GM19463 (cell line): ENCODE measurements at regions not wholly inside any gene's neighbourhood (a gene's known extent, or its start where the extent isn't known, plus 50 kb on each side); places are given as distances from the start of the nearest gene placed in this dataset.
A peak's percentile ranks its signal among the peaks of the same experiment; 100 is the strongest.

ENCODE experiments used
- ATAC-seq: cut with Tn5 transposase; IDR thresholded peaks from one replicate; pipeline ENCODE4 v1.9.1; 2021; ENCODE audit warnings: mild to moderate bottlenecking, moderate library complexity; ENCODE audit not compliant: unreplicated experiment

DNA sequence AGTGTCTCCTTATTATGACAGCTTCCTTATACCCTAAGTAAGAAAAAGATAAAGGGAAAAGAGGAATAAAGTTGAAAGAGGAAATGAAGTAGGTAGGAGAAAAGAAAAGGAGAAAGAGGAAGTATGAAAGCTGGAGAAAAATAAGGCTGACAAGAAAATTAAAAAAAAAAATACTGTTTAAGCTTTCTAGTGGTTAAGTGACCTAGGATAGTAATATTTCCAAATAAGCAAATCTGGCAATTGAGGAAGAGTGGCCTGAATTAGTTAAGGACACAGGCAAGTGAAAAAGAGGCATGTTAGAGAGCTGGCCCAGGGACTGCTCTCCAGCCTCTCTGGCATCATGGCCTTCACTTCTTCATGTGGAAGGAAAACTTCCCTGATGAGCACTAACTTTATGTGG lies 76.5 kb upstream of the ADGRF1 start:
- no peak for ATAC-seq

DNA sequence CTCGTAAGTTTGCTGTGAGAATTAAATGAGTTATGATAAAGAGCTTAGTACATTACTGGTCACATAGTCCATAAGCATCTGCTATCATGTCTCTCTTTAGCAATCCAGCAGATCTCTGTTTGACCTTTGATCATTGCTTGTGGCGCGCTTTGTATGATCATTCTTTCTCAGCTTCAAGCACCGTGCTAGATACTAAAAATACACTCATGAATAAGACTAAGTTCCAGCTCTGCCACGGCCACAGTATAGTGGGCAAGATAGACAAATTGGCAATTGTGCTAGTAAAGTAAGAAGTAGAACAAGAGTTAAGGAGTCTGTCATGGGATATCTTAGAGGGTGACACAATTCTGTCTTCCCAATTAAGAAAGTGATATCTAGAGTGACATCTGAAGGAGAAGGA lies 75.2 kb upstream of the ADGRF1 start:
- ATAC-seq: no peak

DNA sequence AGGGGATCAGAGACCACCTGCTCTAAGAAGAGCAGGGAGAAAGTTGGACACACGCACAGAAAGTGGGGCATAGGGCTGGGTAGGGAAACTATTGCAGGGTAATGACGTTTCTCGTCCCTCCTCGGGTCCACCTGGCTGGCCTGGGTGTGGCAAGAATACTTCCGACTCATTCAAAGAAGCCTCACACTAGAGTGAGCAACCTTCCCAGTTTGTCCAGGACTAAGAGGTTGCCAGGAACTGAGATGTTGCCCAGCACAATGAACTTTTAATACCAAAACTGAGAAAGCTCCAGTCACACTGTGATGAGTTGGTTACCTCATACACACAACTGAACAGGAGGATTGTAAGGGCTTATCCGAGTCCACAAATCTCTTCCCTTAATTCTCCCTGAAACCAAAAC lies 74.5 kb upstream of the ADGRF1 start:
- ATAC-seq: no peak

DNA sequence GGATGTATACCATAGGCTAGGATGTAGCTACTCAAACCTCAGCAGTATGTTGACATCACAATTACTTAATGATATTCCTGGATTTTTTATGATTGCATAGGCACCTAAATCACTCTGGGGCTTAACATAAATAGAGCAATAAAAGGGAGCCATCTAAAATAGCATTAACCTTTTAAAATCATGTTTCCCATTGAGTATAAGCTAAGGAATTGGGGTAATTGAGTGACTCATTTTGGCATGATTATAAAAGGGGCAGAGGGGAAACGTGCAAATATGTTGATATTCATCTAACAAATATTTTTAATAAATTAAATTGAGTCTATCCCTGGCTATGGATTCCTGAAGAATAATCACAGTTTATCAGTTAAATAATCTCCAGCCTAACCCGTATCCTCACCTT lies 74.0 kb upstream of the ADGRF1 start:
- ATAC-seq: no peak

DNA sequence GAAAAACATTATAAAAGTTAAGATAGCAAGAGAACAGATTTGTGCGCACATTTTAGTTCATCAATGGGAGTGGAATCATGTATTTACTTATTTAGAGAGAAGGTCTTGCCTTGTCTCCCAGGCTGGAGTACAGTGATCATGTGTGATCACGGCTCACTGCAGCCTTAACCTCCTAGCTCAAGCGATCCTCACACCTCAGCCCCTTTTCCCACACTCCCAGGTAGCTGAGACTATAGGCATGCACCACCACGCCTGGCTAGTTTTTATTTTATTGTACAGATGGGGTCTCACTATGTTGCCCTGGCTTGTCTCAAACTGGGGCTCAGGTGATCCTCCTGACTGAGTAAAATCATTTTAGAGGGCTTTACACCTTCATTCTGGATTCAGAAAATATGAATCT lies 72.3 kb upstream of the ADGRF1 start:
- ATAC-seq: no peak

DNA sequence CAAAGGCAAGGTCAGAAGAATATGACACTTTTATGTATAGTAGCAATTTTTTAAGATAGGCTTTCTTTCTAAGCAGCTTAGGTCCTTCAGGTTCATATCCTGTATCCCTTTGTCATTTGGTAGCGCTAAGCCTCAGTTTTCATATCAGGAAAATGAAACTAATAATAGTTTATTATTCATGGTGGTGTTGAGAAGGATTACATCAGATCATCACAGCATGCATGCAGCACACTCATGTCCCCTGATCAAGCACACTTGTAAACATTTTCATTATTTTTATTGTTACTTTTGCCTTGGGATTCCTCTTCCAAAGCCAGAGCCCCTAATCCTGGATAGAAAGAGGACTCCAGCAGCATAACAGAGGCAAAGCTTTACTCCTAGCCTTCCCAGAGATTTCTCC lies 70.2 kb upstream of the ADGRF1 start:
- ATAC-seq: no peak

DNA sequence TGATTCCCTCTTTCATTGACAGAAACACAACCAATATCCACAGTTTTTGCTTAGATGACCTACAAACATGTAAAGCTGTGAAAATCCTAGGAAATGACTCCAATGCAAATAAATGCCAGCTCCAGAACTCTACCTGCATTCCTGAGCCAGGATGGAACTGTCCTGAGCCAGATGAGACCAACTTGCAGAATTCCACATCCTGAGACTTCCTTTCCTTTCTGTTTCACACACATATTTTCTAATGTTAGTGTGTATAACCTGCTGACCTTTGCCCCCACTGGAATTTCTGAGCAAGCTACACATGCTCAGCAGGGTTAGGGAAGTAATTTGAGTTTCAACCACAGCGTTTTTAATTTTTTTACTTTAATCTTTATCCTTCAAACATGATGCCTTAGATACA lies 69.6 kb upstream of the ADGRF1 start:
- ATAC-seq: no peak

DNA sequence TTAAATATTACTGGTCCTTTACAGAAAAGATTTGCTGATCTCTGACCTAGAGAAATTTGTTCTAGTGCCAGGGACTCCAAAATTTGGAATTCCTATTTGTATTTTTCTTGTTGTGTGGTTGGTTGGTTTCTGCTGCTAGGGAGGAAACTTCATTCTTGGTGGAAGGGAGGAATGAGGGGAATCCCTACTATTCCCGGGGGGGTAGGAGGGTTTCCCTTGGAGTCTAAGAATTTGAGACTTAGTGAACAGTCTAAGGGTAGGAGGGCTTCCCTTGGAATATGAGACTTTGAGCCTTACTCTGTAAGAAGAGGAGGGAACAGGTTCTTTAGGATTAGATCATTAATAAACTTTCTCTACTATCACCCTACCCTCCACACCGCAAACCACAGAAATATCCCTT lies 67.1 kb upstream of the ADGRF1 start:
- ATAC-seq: no peak

DNA sequence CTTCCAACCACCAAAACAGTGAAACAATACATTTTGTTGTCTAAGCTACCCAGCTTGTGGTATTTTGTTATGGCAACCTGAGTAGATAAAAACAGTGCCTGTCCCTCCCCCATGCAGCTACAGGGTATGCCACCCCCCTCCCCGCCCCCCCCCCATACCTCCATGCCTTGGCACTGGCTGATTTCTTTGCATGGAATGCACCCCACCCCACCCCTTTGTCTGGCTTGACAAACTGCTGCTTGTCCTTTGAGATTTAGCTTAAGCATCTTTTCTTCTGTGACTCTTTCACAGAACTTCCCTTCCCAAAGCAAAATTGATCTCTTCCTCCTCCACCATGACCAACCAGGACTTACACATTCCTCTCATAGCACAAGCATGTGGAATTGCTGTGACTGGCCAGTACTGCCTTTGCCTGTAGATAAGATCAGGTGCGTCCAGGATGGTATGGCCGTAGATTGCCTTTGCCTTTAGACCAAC lies 64.6 kb upstream of the ADGRF1 start:
- no peak for ATAC-seq

DNA sequence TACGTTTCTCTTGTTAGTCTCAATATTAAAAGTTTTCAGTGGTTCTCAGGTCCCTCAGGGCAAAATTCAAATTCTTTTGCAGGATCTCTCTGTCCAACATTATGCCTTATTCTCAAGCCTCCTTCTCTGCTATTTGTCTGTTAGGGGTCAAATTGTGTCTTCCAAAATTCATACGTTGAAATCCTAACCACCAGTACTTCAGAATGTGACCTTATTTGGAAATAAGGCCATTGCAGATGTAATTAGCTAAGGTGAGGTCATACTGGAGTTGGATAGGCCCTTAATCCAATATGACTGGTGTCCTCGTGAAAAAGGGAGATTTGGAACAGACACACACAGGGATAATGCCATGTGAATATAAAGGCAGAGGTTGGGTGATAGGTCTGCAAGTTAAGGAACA lies 64.1 kb upstream of the ADGRF1 start:
- no peak for ATAC-seq

DNA sequence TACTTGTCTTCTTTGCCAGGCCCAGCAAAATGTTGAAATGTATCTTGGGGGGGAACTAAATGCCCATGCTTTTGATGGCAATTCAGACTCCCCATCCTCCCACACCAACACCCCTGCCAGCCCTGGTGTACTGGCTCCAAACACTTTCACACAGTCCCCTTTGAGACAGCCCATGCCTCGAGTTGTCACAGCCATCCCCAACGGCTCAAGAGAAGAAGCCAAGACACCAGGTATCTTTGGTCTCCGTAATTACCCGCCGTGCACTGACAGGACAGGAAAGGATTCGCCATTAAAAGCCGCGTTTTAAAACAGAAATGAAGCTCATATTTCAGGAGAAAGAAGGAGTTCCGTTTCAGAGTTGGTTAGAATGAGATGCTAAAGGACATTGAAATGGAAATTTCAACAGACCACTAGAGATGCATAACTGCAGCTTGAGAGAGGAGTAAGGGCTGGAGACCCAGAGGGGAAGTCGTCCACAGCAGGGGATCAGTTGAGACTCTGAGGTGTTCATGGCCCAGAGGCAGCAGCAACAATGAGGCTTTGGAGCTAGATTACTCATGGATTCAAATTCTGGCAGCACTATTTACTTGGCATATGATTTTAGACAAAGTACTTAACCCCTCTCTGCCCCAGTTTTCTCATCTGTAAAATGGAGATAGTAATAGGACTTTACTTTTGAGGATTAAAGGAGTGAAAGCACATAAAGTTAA lies 63.5 kb upstream of the ADGRF1 start:
- ATAC-seq: no peak

DNA sequence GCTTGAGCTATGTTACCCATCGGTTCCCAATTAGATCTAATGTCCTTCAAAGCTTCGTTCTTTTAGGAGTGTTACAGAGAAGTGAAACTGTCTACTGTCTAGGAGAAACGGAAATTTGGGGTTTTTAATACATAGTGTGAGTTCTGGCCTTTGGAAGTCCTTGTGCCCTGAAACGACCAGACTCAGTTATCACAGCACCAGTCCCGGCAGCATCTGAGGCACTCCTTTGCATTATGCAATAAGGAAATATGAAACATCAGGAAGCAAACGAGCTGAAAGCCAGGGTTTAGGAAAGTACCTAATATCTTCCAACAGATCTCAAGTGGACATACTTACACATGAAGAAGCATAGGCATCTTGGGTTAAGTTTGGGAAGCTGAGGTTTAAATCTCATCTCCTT lies 61.8 kb upstream of the ADGRF1 start:
- no peak for ATAC-seq

DNA sequence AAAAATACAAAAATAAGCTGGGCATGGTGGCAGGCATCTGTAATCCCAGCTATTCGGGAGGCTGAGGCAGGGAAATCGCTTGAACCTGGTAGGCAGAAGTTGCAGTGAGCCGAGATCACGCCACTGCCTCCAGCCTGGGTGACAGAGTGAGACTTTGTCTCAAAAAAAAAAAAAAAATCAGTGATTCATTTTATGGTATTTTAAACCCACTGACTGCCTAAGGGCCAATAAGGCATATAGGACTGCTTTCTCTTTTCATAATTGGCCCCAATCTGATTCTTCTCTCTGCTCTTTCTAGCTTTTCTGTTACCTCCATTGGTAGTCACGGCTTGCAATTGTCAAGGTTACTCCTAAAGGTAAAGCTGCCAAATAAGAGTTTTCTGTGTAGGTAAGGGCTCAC lies 60.2 kb upstream of the ADGRF1 start:
- no peak for ATAC-seq

DNA sequence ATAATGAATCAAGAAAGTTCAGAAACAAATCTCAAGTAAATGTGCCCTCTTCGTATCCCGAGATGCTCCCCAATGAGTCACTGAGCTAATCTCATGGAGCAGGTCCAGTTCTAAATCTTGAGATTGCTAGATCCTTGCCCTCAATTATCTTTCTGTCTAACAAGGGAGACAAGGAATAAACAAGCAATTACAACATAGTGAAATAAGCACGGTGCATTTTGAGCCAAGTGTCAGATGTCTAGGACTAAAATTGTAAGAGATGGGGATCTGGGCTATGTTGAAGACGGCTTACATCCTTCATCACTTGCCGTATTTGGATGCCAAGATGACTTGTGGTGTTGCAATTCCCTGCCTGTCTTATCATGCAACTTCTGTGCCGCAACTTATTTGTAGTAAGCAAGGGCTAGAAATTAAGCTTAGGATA lies 56.5 kb upstream of the ADGRF1 start:
- ATAC-seq: no peak

DNA sequence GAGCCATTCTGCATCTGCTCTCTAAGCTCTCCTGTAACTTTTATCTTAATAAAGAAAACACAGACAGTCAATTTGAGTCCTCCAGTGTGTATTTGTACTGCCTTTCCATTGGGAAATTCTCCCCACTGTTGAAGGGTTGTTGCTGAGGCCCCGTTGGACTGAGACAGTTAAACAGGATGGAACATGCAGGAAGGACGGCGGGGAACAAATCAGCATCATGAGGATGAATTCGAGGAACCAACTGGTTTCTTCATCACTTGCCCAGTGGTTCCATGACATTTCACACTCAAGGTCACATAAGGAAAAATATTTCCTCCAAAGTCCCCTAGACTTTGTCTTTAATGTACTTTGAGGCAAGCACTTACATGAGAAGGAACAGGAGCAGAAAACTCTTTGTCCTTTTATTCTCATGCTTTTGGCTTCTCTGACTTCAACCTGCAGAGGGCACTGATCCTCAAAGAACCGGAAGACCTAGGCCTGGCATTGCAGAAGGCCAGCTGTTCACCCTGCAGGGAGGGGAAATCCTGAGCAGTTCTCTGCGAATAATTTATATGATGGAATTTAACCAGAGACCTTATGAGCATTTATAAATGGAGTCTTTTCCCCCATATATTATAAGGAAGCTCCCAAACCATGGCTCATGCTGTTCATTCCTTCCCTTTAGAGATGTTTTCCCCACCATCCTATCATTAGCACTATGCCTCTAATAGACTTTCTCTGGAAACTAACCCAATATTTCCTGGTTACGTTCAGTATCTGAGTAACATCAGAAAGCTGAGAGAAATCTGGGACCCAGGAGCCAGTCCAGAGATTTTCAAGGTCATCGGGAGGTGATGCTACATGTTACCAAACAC lies 55.2 kb upstream of the ADGRF1 start:
- ATAC-seq: peak; percentile 97

DNA sequence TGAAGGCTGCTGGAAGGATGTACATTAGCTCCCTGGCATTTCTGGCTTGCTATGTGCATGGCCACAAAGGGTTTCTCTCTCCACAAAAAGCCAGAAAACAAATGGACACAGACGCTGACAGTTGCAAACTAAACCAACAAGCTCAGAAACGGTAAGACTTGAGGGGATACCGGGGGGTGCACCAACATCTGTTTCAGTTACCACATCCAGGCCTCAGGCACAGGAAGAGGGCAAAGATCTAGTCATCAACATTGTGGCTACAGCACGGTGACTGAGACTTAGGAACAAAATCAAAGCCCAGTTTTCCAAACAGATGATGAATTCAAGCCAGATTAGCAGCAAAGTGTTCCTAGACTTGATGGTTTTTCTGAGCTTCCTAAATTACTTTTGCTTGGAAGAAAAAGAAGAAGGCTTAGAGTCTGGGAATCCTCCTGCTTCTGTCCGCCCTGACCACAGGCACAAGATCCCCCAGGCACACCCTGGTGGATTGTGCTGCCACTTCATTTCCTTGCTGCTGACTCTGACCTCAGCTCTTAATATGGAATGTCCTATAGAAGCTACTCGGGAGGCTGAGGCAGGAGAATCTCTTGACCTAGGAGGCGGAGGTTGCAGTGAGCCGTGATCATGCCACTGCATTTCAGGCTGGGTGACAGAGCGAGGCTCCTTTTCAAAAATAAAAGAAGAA lies 54.2 kb upstream of the ADGRF1 start:
- no peak for ATAC-seq

DNA sequence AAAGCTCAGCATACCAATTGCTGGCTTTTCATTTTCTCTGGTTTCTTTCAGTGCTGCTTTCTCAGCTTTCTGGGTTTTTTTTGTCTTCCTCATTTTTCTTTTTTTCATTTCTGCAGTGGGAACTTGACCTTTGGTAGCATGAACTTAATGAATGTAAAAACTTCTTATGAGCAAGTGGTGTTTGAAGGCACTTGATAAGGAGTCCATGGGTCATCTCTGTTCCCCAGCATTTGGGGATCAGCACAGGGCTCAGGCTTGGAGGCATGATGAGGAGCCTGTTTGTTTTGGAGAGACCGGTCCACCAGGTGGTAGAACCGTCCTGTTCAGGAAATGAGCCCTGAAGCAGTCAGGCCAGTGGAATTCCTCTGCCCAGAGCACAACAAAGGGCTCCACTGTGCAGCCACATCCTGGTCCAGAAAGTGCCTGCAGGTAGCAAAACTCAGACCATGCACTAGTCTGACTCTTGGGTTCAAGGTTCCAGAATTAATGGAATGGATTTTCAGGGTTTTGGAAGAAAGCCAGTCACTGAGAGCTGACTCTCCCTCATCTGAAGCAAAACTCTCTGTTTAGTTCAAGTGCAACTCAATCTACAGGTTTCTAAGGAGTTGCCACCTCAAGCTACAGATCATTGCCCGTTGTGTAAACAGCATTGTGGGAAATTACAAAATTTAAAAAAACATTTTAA lies 52.3 kb upstream of the ADGRF1 start:
- no peak for ATAC-seq

DNA sequence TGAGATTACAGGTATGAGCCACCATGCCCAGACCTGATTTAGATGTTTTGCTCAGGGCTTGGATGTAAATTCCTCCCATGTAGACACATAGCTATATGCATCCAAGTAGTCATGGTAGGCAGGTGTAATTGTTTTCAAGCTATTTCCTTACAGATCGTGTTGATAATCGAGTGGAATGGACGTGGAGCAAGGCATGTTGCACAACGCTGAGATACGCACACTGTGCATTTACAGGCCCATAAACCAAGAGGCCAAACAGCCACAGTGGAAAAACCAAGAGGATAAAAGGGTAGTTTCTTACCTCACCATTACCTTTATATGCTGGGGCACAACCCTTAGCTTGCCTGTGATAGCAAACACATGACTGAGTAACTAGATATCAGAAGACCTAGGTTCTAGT lies 51.0 kb upstream of the ADGRF1 start:
- no peak for ATAC-seq

DNA sequence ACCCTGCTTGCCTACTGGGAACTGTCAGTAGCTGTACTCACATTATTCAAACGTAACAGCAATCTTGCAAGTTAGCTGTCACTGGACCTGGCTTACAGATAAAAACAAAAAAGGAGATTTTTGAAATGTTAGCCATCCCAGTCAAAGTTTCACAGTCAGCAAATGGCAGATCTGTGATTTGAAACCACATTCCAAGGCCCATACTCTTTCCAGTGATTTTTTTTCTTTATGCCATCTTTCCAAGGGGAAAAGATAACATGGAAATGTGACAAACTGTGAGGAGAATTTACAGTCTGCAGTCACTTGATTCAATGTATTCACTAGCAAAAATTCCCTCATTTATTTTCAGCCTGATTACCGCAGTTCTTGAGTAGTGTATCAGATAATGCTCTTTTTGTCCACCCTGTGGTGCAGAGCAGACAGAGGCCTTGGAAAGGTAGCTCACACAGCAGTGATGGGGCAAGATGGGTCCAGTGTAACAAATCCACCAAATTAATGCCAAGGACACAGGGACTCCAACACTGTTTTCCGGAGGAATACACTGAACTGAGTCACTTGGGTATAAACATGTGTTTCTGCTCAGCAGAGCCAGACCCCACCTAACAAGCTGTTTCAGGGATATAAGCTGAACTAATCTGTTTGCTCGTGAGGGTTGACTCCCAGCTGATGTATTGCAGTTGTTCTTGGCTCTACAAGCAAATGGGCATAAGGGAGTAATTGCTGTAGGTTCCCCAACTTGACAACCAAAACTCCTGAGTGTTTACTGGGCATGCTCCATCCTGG lies 49.9 kb upstream of the ADGRF1 start:
- no peak for ATAC-seq
